SJCRH30 (cell line): ENCODE measurements at regions not wholly inside any gene's neighbourhood (a gene's known extent, or its start where the extent isn't known, plus 50 kb on each side); places are given as distances from the start of the nearest gene placed in this dataset.
"Not testable (repeated sequence)": the region's sequence is repeated elsewhere in the genome, so short reads cannot be mapped to it uniquely, and the experiment has no call there.

Experiments used
- DNase-seq, 2 experiments: peaks; one replicate each; pipeline ENCODE4 v3.0.0-alpha.2; 2015 to 2020
- H3K27ac ChIP-seq: fragments of 250-450 bp; sonication (Bioruptor Pico); 2 replicates; pipeline ENCODE4 v1.5.1; 2020; ENCODE audit warnings: mild to moderate bottlenecking, moderate library complexity
- H3K27me3 ChIP-seq: fragments of 250-450 bp; sonication (Bioruptor Pico); 2 replicates; pipeline ENCODE4 v1.5.1; 2020; ENCODE audit warnings: mild to moderate bottlenecking, moderate library complexity
- H3K36me3 ChIP-seq: fragments of 250-450 bp; sonication (Bioruptor Pico); 2 replicates; pipeline ENCODE4 v1.5.1; 2020; ENCODE audit warnings: mild to moderate bottlenecking, moderate library complexity
- H3K4me1 ChIP-seq: fragments of 250-450 bp; sonication (Bioruptor Pico); 2 replicates; pipeline ENCODE4 v1.5.1; 2020; ENCODE audit warnings: mild to moderate bottlenecking, moderate library complexity
- H3K4me3 ChIP-seq: fragments of 250-450 bp; sonication (Bioruptor Pico); 2 replicates; pipeline ENCODE4 v1.5.1; 2020; ENCODE audit warnings: mild to moderate bottlenecking, moderate library complexity
- H3K9me3 ChIP-seq: fragments of 250-450 bp; sonication (Bioruptor Pico); replicated peaks from 2 replicates; pipeline ENCODE4 v1.5.1; 2020; ENCODE audit warnings: mild to moderate bottlenecking, moderate library complexity

GRCh38 chr13:22886061-22886460, 294.7 kb upstream of the SGCG start:
- H3K4me3 ChIP-seq, H3K4me1 ChIP-seq, H3K36me3 ChIP-seq, DNase-seq, H3K27ac ChIP-seq, H3K27me3 ChIP-seq, H3K9me3 ChIP-seq: not testable (repeated sequence)

- not testable (repeated sequence) for H3K4me3 ChIP-seq, H3K36me3 ChIP-seq, H3K4me1 ChIP-seq, DNase-seq, H3K27me3 ChIP-seq, H3K27ac ChIP-seq, H3K9me3 ChIP-seq
Measured at GRCh38 chr13:22889376-22889775, 291.4 kb upstream of the SGCG start.

GRCh38 chr13:22893204-22893603, 287.6 kb upstream of the SGCG start:
- Histone ChIP-seq H3K27ac (no peak overlapping the region), H3K27me3 (no peaks in the 10 kb centered on the region), H3K36me3 (no peaks in the 10 kb centered on the region), H3K9me3 (no peaks in the 10 kb centered on the region), H3K4me3 (no peak overlapping the region), H3K4me1 (no peaks in the 10 kb centered on the region)
- peak in 1 of 2 experiments; percentile 10 for DNase-seq

DNA sequence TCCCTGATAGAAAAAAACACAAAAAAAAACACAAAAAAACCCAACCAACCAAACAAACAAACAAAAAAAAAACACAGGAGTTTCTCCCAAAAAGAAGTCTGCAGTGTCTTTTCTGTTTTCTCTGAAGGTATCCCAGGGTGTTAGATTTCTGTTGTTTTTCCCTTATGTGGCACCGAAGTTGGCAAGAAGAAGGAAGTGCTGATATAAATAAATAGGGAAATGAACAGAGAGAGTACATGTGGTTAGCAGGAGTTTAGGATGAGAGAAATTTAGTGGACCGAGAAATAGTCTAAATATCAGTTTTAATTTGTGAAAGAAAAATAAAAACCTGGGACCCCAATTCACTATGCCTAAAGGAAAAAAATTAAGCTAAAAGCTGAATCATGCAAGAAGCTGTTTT, 287.0 kb upstream of the SGCG start:
- Histone ChIP-seq H3K27ac (no peak overlapping the region), H3K36me3 (no peaks in the 10 kb centered on the region), H3K4me3 (no peak overlapping the region), H3K4me1 (no peaks in the 10 kb centered on the region), H3K27me3 (no peaks in the 10 kb centered on the region), H3K9me3 (no peaks in the 10 kb centered on the region)
- no peak for DNase-seq

- no peaks in the 10 kb centered on the region for H3K9me3 ChIP-seq
- H3K4me3 ChIP-seq = no peak overlapping the region
- H3K36me3 ChIP-seq = no peaks in the 10 kb centered on the region
- H3K4me1 ChIP-seq = no peaks in the 10 kb centered on the region
- no peaks in the 10 kb centered on the region for H3K27me3 ChIP-seq
- DNase-seq = no peak
- no peak overlapping the region for H3K27ac ChIP-seq
Measured at GRCh38 chr13:22897571-22898314, 283.0 kb upstream of the SGCG start.

GRCh38 chr13:22900416-22900951, 280.3 kb upstream of the SGCG start:
- H3K4me3 ChIP-seq, H3K27ac ChIP-seq, H3K4me1 ChIP-seq, DNase-seq, H3K9me3 ChIP-seq, H3K36me3 ChIP-seq, H3K27me3 ChIP-seq: not testable (repeated sequence)

GRCh38 chr13:22903301-22903700, 277.5 kb upstream of the SGCG start:
- Histone ChIP-seq H3K27ac (no peak overlapping the region), H3K4me1 (no peaks in the 10 kb centered on the region), H3K4me3 (no peak overlapping the region), H3K27me3 (no peaks in the 10 kb centered on the region), H3K36me3 (no peaks in the 10 kb centered on the region), H3K9me3 (no peaks in the 10 kb centered on the region)
- no peak for DNase-seq

- Histone ChIP-seq H3K9me3 (no peaks in the 10 kb centered on the region), H3K27ac (no peak overlapping the region)
Measured at GRCh38 chr13:22903925-22904324, 276.9 kb upstream of the SGCG start.

GRCh38 chr13:22915442-22916082, 265.2 kb upstream of the SGCG start:
- Histone ChIP-seq H3K4me1 (no peaks in the 10 kb centered on the region), H3K27ac (no peak overlapping the region), H3K27me3 (0 out of 2 replicates have a peak, but pooled peaks cover 3% of the 10 kb centered on the region), H3K36me3 (no peaks in the 10 kb centered on the region), H3K4me3 (peak overlapping the region; percentile 67), H3K9me3 (no peaks in the 10 kb centered on the region)
- DNase-seq = peak; percentile 41 to 56

More at GRCh38 chr13:22903925-22904324, 276.9 kb upstream of the SGCG start:
- Histone ChIP-seq H3K27me3 (no peaks in the 10 kb centered on the region), H3K4me1 (no peaks in the 10 kb centered on the region), H3K4me3 (no peak overlapping the region), H3K36me3 (no peaks in the 10 kb centered on the region)
- no peak for DNase-seq

DNA sequence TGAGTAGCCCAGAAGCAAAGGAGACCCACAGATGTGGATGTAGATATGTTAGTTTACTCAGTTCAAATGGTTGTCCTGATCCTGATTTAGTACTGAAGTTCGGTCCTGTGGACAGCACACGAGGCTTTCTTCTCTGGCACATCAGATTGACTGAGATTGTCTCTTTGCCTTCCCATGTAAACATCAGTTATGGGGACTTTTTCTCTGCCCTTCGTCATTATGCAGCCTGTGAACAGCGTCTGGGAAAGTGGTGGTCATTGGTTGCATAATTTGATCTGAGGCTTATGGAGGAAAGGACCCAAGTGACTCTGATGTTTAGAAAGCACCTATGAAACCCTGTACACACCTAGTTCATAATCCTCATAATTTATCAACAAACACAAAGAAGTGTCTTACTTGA, 264.5 kb upstream of the SGCG start:
- not testable (repeated sequence) for H3K4me1 ChIP-seq, H3K27ac ChIP-seq, H3K4me3 ChIP-seq, H3K27me3 ChIP-seq, DNase-seq, H3K36me3 ChIP-seq, H3K9me3 ChIP-seq

GRCh38 chr13:22925881-22926747, 254.7 kb upstream of the SGCG start:
- no peaks in the 10 kb centered on the region for H3K36me3 ChIP-seq
- H3K9me3 ChIP-seq = no peaks in the 10 kb centered on the region
- no peak overlapping the region for H3K4me3 ChIP-seq
- DNase-seq = no peak
- no peaks in the 10 kb centered on the region for H3K27me3 ChIP-seq
- H3K4me1 ChIP-seq = no peaks in the 10 kb centered on the region
- H3K27ac ChIP-seq = no peak overlapping the region

- H3K4me3 ChIP-seq = no peak overlapping the region
- no peaks in the 10 kb centered on the region for H3K36me3 ChIP-seq
- H3K27ac ChIP-seq = no peak overlapping the region
- DNase-seq = no peak
- H3K9me3 ChIP-seq = no peaks in the 10 kb centered on the region
- no peaks in the 10 kb centered on the region for H3K27me3 ChIP-seq
- H3K4me1 ChIP-seq = no peaks in the 10 kb centered on the region
Measured at GRCh38 chr13:22926748-22927400, 253.9 kb upstream of the SGCG start.

DNA sequence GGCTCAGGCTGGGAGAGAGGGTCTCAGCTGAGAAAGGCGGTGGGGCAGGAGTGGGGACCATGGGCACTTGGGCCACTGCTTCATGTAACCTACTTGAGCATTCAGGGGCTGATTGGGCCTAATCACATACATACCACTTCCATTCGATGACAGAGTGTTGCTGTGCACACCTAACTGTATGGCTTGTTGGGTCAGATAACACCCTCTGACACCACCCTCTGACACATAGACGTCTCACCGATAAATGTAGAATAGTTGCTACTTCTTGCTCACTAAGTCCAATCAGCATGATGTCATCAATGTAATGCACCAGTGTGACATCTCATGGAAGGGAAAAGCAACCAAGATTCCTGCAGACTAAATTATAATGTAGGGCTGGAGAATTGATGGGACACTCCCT, 252.9 kb upstream of the SGCG start:
- not testable (repeated sequence) for H3K9me3 ChIP-seq, H3K4me3 ChIP-seq, DNase-seq, H3K27me3 ChIP-seq, H3K36me3 ChIP-seq, H3K27ac ChIP-seq, H3K4me1 ChIP-seq

DNA sequence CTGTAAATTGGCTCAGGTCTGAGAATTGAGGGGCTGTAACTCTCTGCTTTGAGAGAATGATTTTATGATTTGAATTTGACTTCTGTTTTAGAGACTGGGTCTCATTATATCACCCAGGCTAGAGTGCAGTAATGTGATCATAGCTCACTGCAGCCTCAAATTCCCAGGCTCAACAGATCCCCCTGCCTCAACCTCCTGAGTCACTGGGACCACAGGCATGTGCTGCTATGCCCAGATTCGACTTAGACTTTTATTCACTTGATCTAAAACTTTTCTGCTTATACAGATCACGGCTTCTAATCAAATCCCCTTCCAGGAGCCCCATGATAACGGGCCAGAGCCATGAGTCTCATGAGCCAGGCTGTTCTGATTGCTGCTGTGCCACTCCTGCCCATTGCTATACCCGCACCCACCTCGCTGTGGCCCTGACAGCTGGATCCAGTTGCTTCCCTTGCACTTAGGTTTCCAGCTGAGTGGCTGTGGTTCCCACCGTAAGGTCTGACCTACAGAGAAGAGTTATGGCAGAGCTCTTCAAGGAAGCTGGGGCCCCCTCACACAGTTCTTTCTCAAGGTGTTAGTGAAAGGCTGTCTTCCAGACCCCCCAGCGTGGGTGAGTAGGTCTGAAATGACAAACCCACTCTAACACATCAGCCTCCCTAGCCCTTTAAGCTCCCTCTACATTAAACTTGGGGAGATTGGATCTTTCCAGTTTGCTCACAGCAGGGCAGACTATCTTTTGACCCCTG, 251.2 kb upstream of the SGCG start:
- Histone ChIP-seq H3K4me3 (no peak overlapping the region), H3K36me3 (no peaks in the 10 kb centered on the region), H3K27ac (no peak overlapping the region), H3K4me1 (no peaks in the 10 kb centered on the region), H3K9me3 (no peaks in the 10 kb centered on the region), H3K27me3 (no peaks in the 10 kb centered on the region)
- no peak for DNase-seq
